ENCODE measurements at regions not wholly inside any gene's neighbourhood (a gene's known extent, or its start where the extent isn't known, plus 50 kb on each side); places are given as distances from the start of the nearest gene placed in this dataset.
A peak's percentile ranks its signal among the peaks of the same experiment; 100 is the strongest.

DNA sequence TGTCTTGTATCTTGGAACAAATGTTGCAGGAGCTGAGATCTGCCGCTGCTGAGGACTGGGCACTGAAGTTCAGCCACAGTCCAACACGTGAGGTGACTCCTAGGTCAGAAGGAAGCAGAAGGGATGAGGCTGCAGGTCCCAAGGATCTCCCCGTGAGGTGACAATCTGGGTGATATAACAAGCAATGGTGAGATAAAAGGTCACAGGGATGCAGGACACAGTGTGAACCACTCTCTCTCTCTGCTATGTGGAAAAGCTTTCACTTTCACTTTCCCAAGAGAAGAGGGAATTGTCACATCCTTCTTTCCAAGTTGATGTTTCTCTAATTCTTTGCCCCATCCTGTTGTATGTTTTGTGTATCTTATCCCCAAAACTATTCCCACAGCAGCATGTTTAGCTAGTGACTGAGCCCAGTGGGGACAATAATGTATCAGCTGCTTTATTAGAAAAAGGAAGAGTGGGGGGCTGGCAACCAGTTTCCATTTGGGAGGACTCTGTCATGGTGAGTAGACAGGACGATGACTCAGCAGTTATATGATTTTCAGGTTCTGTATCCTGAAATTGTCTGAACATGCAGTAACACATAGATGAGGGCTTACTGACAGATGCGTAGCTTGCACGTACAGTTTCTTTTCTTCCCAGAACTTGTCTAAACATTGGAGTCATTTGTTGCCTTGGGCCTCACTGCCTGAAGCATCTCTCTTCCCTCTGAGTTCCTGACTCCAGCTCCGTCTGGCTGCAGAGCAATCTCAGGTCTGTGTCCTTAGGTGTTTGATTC is 1415.8 kb upstream of the TENM3 start:
- Histone ChIP-seq H3K23ac (ENCODE audit: low read depth, low read length) (0 out of 2 replicates have a peak overlapping the region, but pooled peaks have one; percentile 36), H3K27me3 (ENCODE audit: control insufficient read depth, insufficient read depth, low read length) (no peaks in the 10 kb centered on the region), H2BK120ac (ENCODE audit: low read depth, low read length) (peak overlapping the region; percentile 82), H3K4me1 (ENCODE audit: control insufficient read depth, insufficient read depth, low read length) (0 out of 2 replicates have a peak, but pooled peaks cover 2% of the 10 kb centered on the region), H2AK5ac (ENCODE audit: low read depth, low read length) (no peak overlapping the region), H2AK9ac (replicated peaks; ENCODE audit: low read depth, low read length, poor library complexity) (peak overlapping the region; percentile 1), H3K36me3 (ENCODE audit: control insufficient read depth, insufficient read depth, low read length) (no peaks in the 10 kb centered on the region), H3K14ac (replicated peaks; ENCODE audit: low read depth, low read length) (peak overlapping the region; percentile 21), H3K9me1 (ENCODE audit: insufficient read depth, low read length) (no peaks in the 10 kb centered on the region), H3K4ac (ENCODE audit: low read depth, low read length) (peak overlapping the region; percentile 65), H4K20me1 (ENCODE audit: insufficient read depth, low read length) (no peaks in the 10 kb centered on the region), H3K79me1 (ENCODE audit: low read depth in 1 of 2, low read length in 2 of 2) (no peaks in the 10 kb centered on the region), H3K27ac (ENCODE audit: insufficient read depth, low read length) (peak overlapping the region; percentile 59), H3K9ac (ENCODE audit: low read depth, low read length) (peak overlapping the region; percentile 48), H4K91ac (ENCODE audit: insufficient read depth, low read depth, low read length) (peak overlapping the region; percentile 74), H2BK20ac (ENCODE audit: low read depth, low read length) (peak overlapping the region; percentile 80), H3K18ac (ENCODE audit: low read depth, low read length) (peak overlapping the region; percentile 68), H3K4me3 (ENCODE audit: insufficient read depth, low read depth, low read length) (peak overlapping the region; percentile 36), H2AFZ (replicated peaks; ENCODE audit: low read length, poor library complexity) (peak overlapping the region; percentile 83), H3K56ac (ENCODE audit: extremely low read depth, insufficient read depth, low read length) (peak overlapping the region; percentile 41; the same call in 1 of the 2 replicates), H2BK15ac (ENCODE audit: low read depth, low read length) (peak overlapping the region; percentile 53; the same call in 1 of the 3 replicates), H4K8ac (ENCODE audit: low read depth in 2 of 2, low read length in 2 of 2) (peak overlapping the region; percentile 87 to 89), H3K4me2 (ENCODE audit: low read depth, low read length) (peak overlapping the region; percentile 91), H3K9me3 (ENCODE audit: control insufficient read depth, insufficient read depth, low read length) (no peaks in the 10 kb centered on the region), H2BK5ac (ENCODE audit: low read depth, low read length, poor library complexity, severe bottlenecking) (peak overlapping the region; percentile 53), H4K5ac (ENCODE audit: low read depth, low read length) (peak overlapping the region; percentile 83)
- POLR2A ChIA-PET (ENCODE audit: unreplicated experiment), result no interaction called here
- in situ Hi-C loops (cut with MboI; ENCODE audit: low sequenced_read_pairs) (loop anchor here (25.0 kb wide), 1 partner anchor 685 kb away; no protein-coding TSS in a partner anchor), intact Hi-C loops (cut with micrococcal nuclease) (loop anchor here (1.0 to 5.0 kb wide), 4 partner anchors 120 to 701 kb away; no protein-coding TSS in a partner anchor), dilution Hi-C loops (cut with HindIII; ENCODE audit: low sequenced_read_pairs, unreplicated experiment) (no loop called here)
- CTCF ChIA-PET, result interaction anchor here (0.8 to 1.3 kb wide), 5 partner anchors 11 to 1068 kb away, joined by 3 to 4 read pairs (median 3); no protein-coding TSS in a partner anchor
- BruUV-seq (replicated peaks), result no TSS peak
- TF ChIP-seq MXI1 (IDR thresholded peaks at IDR 0.05; ENCODE audit: borderline replicate concordance, low read depth, low read length) (no peak), RFX5 (IDR thresholded peaks at IDR 0.05; ENCODE audit: low read depth, low read length) (peak; percentile 13; the same call in 1 of the 2 replicates), BHLHE40 (IDR thresholded peaks at IDR 0.05; ENCODE audit: low read depth, low read length) (peak; percentile 34; the same call in 1 of the 2 replicates), MAFK (IDR thresholded peaks at IDR 0.05; ENCODE audit: low read depth, low read length) (peak; percentile 98), NFE2L2 (IDR thresholded peaks at IDR 0.05; ENCODE audit: low read depth, low read length) (peak; percentile 99), FOS (IDR thresholded peaks at IDR 0.05; ENCODE audit: low read depth, low read length) (0 out of 2 replicates have a peak, but pooled peaks have one; percentile 8)
- TF ChIP-seq, protein P1, sequence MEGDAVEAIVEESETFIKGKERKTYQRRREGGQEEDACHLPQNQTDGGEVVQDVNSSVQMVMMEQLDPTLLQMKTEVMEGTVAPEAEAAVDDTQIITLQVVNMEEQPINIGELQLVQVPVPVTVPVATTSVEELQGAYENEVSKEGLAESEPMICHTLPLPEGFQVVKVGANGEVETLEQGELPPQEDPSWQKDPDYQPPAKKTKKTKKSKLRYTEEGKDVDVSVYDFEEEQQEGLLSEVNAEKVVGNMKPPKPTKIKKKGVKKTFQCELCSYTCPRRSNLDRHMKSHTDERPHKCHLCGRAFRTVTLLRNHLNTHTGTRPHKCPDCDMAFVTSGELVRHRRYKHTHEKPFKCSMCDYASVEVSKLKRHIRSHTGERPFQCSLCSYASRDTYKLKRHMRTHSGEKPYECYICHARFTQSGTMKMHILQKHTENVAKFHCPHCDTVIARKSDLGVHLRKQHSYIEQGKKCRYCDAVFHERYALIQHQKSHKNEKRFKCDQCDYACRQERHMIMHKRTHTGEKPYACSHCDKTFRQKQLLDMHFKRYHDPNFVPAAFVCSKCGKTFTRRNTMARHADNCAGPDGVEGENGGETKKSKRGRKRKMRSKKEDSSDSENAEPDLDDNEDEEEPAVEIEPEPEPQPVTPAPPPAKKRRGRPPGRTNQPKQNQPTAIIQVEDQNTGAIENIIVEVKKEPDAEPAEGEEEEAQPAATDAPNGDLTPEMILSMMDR (conservative IDR thresholded peaks at IDR 0.05; ENCODE audit: low read depth, low read length), result no peak
- peak; percentile 72 for ATAC-seq (ENCODE audit: low read depth)
- DNase-seq, result peak; percentile 67
- WGBS, 2 experiments (ENCODE audit: extremely low coverage in 2 of 2, insufficient read length in 1 of 2), result 14% methylated on average over 3 of the region's 7 CpGs; no CpG with 5 or more reads in 1 of the 2 experiments

Data from IMR-90 (cell line).